K562 (cell line): ENCODE measurements at regions not wholly inside any gene's neighbourhood (a gene's known extent, or its start where the extent isn't known, plus 50 kb on each side); places are given as distances from the start of the nearest gene placed in this dataset.

Experiments
- ATAC-seq: fragments of 200-7000 bp; cut with Tn5 transposase; 3 replicates; pipeline ENCODE4 v1.9.1; 2020; ENCODE audit warnings: moderate library complexity
- BruUV-seq: library from RNA; stranded (reverse); fragments of 400-500 nt; replicated peaks from 2 replicates; lab custom pipeline; 2021; lab: Mats Ljungman, UMichigan
- CTCF ChIA-PET: fragments of 300-600 bp; formaldehyde crosslinking; extraction: SDS; loops from one replicate; lab custom pipeline; 2021; ENCODE audit warnings: low intra/inter-chr PET ratio; lab: Yijun Ruan, JAX
- POLR2A ChIA-PET: fragments of 300-600, 350-650 bp; sonication (Branson Sonifier 250); formaldehyde crosslinking; extraction: SDS; loops from one replicate; lab custom pipeline; 2021; ENCODE audit warnings: antibody characterized with exemption, inconsistent platforms; lab: Yijun Ruan, JAX
- DNase-seq, 4 experiments: peaks; one replicate each; pipeline versions ENCODE4 v3.0.0 to v3.0.0-alpha.2; 2011 to 2018; ENCODE audit warnings: low spot score in 3 of 4, mixed read lengths in 3 of 4; ENCODE audit errors: extremely low read depth in 1 of 4
- FAIRE-seq: peaks from 2 replicates; lab custom pipeline; 2011; peaks lifted over from hg19 to GRCh38; lab: Jason Lieb, UNC
- H2AFZ ChIP-seq: 2 replicates; pipeline ENCODE4 v1.6.0; 2011; ENCODE audit warnings: low read depth, low read length, control low read depth, inconsistent platforms
- H3K27ac ChIP-seq: fragments of 200-600 bp; 3 replicates; pipeline ENCODE4 v1.8.0; 2011; ENCODE audit warnings: low read depth, mild to moderate bottlenecking, control low read depth, inconsistent platforms, low read length, moderate library complexity, mixed read lengths; ENCODE audit errors: extremely low read depth
- H3K27me3 ChIP-seq, 2 experiments: fragments of 300-600 bp in 1 of 2; 2 replicates in 1 of 2; 3 replicates in 1 of 2; pipeline versions ENCODE4 v1.6.0 to v1.8.0; 2011; ENCODE audit warnings: inconsistent platforms in 2 of 2, low read length in 2 of 2, mild to moderate bottlenecking in 1 of 2, mixed read lengths in 1 of 2, moderate library complexity in 1 of 2; ENCODE audit not compliant: control insufficient read depth in 2 of 2, insufficient read depth in 2 of 2
- H3K36me3 ChIP-seq: fragments of 300-600 bp; 3 replicates; pipeline ENCODE4 v1.8.0; 2011; ENCODE audit warnings: mild to moderate bottlenecking, low read length, inconsistent platforms; ENCODE audit not compliant: control insufficient read depth, insufficient read depth
- H3K4me1 ChIP-seq, 2 experiments: fragments of 200-600 bp in 1 of 2; replicated peaks in 1 of 2; 2 replicates in 1 of 2; 3 replicates in 1 of 2; pipeline versions ENCODE4 v1.5.1 to v1.8.0; 2011; ENCODE audit warnings: inconsistent platforms in 2 of 2, low read length in 2 of 2, mild to moderate bottlenecking in 1 of 2, mixed read lengths in 1 of 2, moderate library complexity in 1 of 2; ENCODE audit not compliant: control insufficient read depth in 2 of 2, insufficient read depth in 2 of 2
- H3K4me2 ChIP-seq: 2 replicates; pipeline ENCODE4 v1.6.1; 2011; ENCODE audit warnings: low read length, control low read depth, inconsistent platforms, mixed read lengths; ENCODE audit not compliant: insufficient read depth
- H3K4me3 ChIP-seq: fragments of 200-600 bp; sonication (generic), shearing (Covaris generic); 2 replicates; pipeline ENCODE4 v1.5.1; 2016; ENCODE audit warnings: control low read depth, inconsistent platforms
- H3K79me2 ChIP-seq: fragments of 200-600 bp; 3 replicates; pipeline ENCODE4 v1.8.0; 2011; ENCODE audit warnings: low read length, inconsistent platforms; ENCODE audit not compliant: control insufficient read depth, insufficient read depth
- H3K9ac ChIP-seq, 2 experiments: 2 replicates each; pipeline versions ENCODE4 v1.6.0 to v1.6.1; 2011; ENCODE audit warnings: low read depth in 2 of 2, low read length in 2 of 2, control low read depth in 1 of 2, inconsistent platforms in 1 of 2, mild to moderate bottlenecking in 1 of 2, mixed read lengths in 1 of 2; ENCODE audit not compliant: insufficient read depth in 1 of 2
- H3K9me1 ChIP-seq: one replicate; pipeline ENCODE4 v1.6.0; 2011; ENCODE audit warnings: inconsistent platforms, mild to moderate bottlenecking, low read length, moderate library complexity; ENCODE audit not compliant: control insufficient read depth, insufficient read depth
- H3K9me3 ChIP-seq: replicated peaks from 2 replicates; pipeline ENCODE4 v1.5.1; 2011; ENCODE audit warnings: low read depth, low read length, inconsistent platforms; ENCODE audit not compliant: control insufficient read depth, insufficient read depth
- H4K20me1 ChIP-seq: replicated peaks from 2 replicates; pipeline ENCODE4 v1.6.1; 2011; ENCODE audit warnings: low read length, inconsistent platforms, mixed read lengths; ENCODE audit not compliant: control insufficient read depth, insufficient read depth
- CEBPG ChIP-seq, 3 experiments: fragments of 200-800 bp in 1 of 3; sonication (Bioruptor generic) in 1 of 3; sonication (generic) in 1 of 3; formaldehyde crosslinking in 1 of 3; IDR thresholded peaks in 2 of 3; conservative IDR thresholded peaks in 1 of 3; 2 replicates each; pipeline versions ENCODE4 v1.6.1 to v1.8.0; 2016 to 2022; ENCODE audit warnings: missing compliant biosample characterization in 2 of 3, missing genetic modification characterization in 2 of 3, mild to moderate bottlenecking in 1 of 3, missing genetic modification reagents in 1 of 3
- E2F3 ChIP-seq: fragments of 250-450 bp; sonication (Bioruptor Pico); IDR thresholded peaks from 2 replicates; pipeline ENCODE4 v1.4.0; 2020; ENCODE audit warnings: mild to moderate bottlenecking
- FIP1L1 ChIP-seq: fragments of 200-400 bp; formaldehyde crosslinking; IDR thresholded peaks from 2 replicates; pipeline ENCODE4 v1.6.1; 2018; ENCODE audit warnings: mild to moderate bottlenecking, low read depth, low read length; ENCODE audit not compliant: poor library complexity, severe bottlenecking
- GABPA ChIP-seq: fragments of 200-800 bp; sonication (Bioruptor generic); conservative IDR thresholded peaks from 2 replicates; pipeline ENCODE4 v1.6.1; 2016; ENCODE audit warnings: low read depth, missing genetic modification characterization, missing compliant biosample characterization
- HNRNPK ChIP-seq: fragments of 200-400 bp; formaldehyde crosslinking; IDR thresholded peaks from one replicate; pipeline ENCODE4 v1.6.1; 2018; ENCODE audit warnings: mild to moderate bottlenecking, low read depth, low read length; ENCODE audit not compliant: poor library complexity, severe bottlenecking
- KLF13 ChIP-seq: fragments of 450-650 bp; IDR thresholded peaks from 2 replicates; pipeline ENCODE4 v1.6.1; 2016; ENCODE audit warnings: missing genetic modification characterization, low read depth, mild to moderate bottlenecking, missing compliant biosample characterization, moderate library complexity, borderline replicate concordance
- MCM2 ChIP-seq: fragments of 450-650 bp; IDR thresholded peaks from 2 replicates; pipeline ENCODE4 v1.6.1; 2017; ENCODE audit warnings: low read depth, mild to moderate bottlenecking
- MIER1 ChIP-seq: fragments of 450-650 bp; IDR thresholded peaks from 2 replicates; pipeline ENCODE4 v1.6.1; 2016; ENCODE audit warnings: antibody characterized with exemption, mild to moderate bottlenecking, low read depth
- ZZZ3 ChIP-seq: fragments of 450-650 bp; IDR thresholded peaks from 2 replicates; pipeline ENCODE4 v1.6.1; 2016; ENCODE audit warnings: antibody characterized with exemption, mild to moderate bottlenecking, moderate library complexity
- WGBS: fragments of 100-300 bp; shearing (Covaris generic); methylation state at CpG from one replicate; pipeline ENCODE4 v1.1.6; 2016; ENCODE audit warnings: low coverage, mixed read lengths; ENCODE audit not compliant: insufficient coverage; ENCODE audit errors: missing lambda C conversion rate; 5-methylcytosine and 5-hydroxymethylcytosine counted together
- in situ Hi-C: fragments of 300-500 bp; cut with MboI; formaldehyde crosslinking; loops from 4 replicates; pipeline ENCODE4 v1.15.0; 2018; ENCODE audit warnings: inconsistent platforms, mixed read lengths
- intact Hi-C: fragments of 100-400 bp; cut with micrococcal nuclease; formaldehyde crosslinking; loops from 2 replicates; pipeline ENCODE4 v1.14.2; 2022
- TF ChIP-seq, protein P1 (sequence below): fragments of 250-450 bp; sonication (Bioruptor Pico); IDR thresholded peaks from 2 replicates; pipeline ENCODE4 v1.8.0; 2021; ENCODE audit warnings: moderate library complexity, mild to moderate bottlenecking, inconsistent platforms
- TF ChIP-seq, protein P2 (sequence below): sonication (generic); formaldehyde crosslinking; IDR thresholded peaks from 2 replicates; pipeline ENCODE4 v1.8.0; 2022; ENCODE audit warnings: mild to moderate bottlenecking, missing genetic modification reagents
- TF ChIP-seq, protein P3 (sequence below): sonication (generic); formaldehyde crosslinking; IDR thresholded peaks from 2 replicates; pipeline ENCODE4 v1.8.0; 2023; ENCODE audit warnings: mild to moderate bottlenecking, missing genetic modification reagents

GRCh38 chr14:95394297-95395097 lies 74.8 kb upstream of the CLMN start (continued):
- TF ChIP-seq, protein P1, sequence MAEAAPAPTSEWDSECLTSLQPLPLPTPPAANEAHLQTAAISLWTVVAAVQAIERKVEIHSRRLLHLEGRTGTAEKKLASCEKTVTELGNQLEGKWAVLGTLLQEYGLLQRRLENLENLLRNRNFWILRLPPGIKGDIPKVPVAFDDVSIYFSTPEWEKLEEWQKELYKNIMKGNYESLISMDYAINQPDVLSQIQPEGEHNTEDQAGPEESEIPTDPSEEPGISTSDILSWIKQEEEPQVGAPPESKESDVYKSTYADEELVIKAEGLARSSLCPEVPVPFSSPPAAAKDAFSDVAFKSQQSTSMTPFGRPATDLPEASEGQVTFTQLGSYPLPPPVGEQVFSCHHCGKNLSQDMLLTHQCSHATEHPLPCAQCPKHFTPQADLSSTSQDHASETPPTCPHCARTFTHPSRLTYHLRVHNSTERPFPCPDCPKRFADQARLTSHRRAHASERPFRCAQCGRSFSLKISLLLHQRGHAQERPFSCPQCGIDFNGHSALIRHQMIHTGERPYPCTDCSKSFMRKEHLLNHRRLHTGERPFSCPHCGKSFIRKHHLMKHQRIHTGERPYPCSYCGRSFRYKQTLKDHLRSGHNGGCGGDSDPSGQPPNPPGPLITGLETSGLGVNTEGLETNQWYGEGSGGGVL: no peak

DNA sequence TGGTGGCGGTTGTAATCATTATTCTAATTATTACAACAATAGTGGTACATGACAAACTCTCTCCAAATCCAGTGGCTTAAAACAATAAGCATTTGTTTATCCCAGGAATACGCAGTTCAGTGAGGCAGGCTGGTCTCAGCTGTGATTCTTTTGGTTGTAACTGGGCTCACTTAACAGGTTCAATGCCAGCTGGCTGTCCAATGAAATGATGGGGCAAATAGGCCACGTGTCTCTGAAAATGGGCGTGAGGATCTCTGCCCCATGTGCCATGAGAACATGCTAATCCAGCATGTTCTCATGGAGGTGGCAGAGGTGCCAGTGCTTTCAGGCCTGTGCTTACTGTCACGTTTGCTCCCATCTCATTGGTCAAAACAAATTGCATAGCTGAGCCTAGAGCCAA lies 73.1 kb upstream of the CLMN start:
- no peaks in the 10 kb centered on the region for H3K36me3 ChIP-seq
- no peak overlapping the region for H3K4me3 ChIP-seq
- no peaks in the 10 kb centered on the region for H3K9me3 ChIP-seq
- intact Hi-C loops (no loop called here), in situ Hi-C loops (no loop called here)
- H4K20me1 ChIP-seq: no peaks in the 10 kb centered on the region
- DNase-seq (no peak), ATAC-seq (no peak), FAIRE-seq (no peak)
- H2AFZ ChIP-seq: no peak overlapping the region
- no peaks in the 10 kb centered on the region for H3K4me1 ChIP-seq
- H3K79me2 ChIP-seq: no peaks in the 10 kb centered on the region
- ChIA-PET POLR2A (no interaction called here), CTCF (no interaction called here)
- H3K4me2 ChIP-seq: no peak overlapping the region
- TF ChIP-seq, protein P2, sequence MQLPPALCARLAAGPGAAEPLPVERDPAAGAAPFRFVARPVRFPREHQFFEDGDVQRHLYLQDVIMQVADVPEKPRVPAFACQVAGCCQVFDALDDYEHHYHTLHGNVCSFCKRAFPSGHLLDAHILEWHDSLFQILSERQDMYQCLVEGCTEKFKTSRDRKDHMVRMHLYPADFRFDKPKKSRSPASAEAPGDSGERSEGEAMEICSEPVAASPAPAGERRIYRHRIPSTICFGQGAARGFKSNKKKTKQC (CRISPR knock-in tag): no peak
- no peak for TF ChIP-seq CEBPG (CRISPR knock-in tag; IDR thresholded peaks at IDR 0.05)
- no peak for TF ChIP-seq CEBPG (tag; conservative IDR thresholded peaks at IDR 0.05 in 1 of 2, IDR thresholded peaks at IDR 0.05 in 1 of 2)
- no peak for TF ChIP-seq MCM2
- no peak for TF ChIP-seq GABPA (tag)
- TF ChIP-seq, protein P3, sequence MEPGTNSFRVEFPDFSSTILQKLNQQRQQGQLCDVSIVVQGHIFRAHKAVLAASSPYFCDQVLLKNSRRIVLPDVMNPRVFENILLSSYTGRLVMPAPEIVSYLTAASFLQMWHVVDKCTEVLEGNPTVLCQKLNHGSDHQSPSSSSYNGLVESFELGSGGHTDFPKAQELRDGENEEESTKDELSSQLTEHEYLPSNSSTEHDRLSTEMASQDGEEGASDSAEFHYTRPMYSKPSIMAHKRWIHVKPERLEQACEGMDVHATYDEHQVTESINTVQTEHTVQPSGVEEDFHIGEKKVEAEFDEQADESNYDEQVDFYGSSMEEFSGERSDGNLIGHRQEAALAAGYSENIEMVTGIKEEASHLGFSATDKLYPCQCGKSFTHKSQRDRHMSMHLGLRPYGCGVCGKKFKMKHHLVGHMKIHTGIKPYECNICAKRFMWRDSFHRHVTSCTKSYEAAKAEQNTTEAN (CRISPR knock-in tag): no peak
- no peak for TF ChIP-seq KLF13 (tag)
- TF ChIP-seq MIER1: no peak
- no peak for TF ChIP-seq FIP1L1
- no peak for TF ChIP-seq E2F3 (CRISPR knock-in tag)
- no peak for TF ChIP-seq ZZZ3
- no peak for TF ChIP-seq HNRNPK
- H3K9me1 ChIP-seq: no peaks in the 10 kb centered on the region
- H3K27ac ChIP-seq: no peak overlapping the region
- no peak overlapping the region for H3K9ac ChIP-seq
- H3K27me3 ChIP-seq: peaks cover 0 to 20% of the 10 kb centered on the region in 2 experiments; a peak in 2 of 5 replicates
- no TSS peak for BruUV-seq
- 0% methylated on average over 5 of the region's 5 CpGs for WGBS
